Pancreas (tissue), 10 donors: ENCODE measurements at regions not wholly inside any gene's neighbourhood (a gene's known extent, or its start where the extent isn't known, plus 50 kb on each side); places are given as distances from the start of the nearest gene placed in this dataset.

Source experiments
- ATAC-seq, 4 donors: fragments of 200-7000 bp; cut with Tn5 transposase; one replicate each; pipeline versions ENCODE4 v1.8.0 to v1.9.1; 2020; ENCODE audit warnings: mild to moderate bottlenecking in 4 of 4, moderate library complexity in 4 of 4
- DNase-seq, 6 donors: peaks; one replicate each; pipeline ENCODE4 v3.0.0-alpha.2; 2020
- FAIRE-seq: peaks from 2 replicates; lab custom pipeline; 2012; peaks lifted over from hg19 to GRCh38; lab: Jason Lieb, UNC
- H3K27ac ChIP-seq, 4 donors: fragments of 200-600 bp; sonication (generic); 1 replicate in 3 of 4; 2 replicates in 1 of 4; pipeline versions ENCODE4 v1.5.0 to v1.8.0; 2020
- H3K27me3 ChIP-seq, 4 donors: fragments of 200-600 bp; one replicate each; pipeline ENCODE4 v1.8.0; 2021
- H3K36me3 ChIP-seq, 3 donors: fragments of 200-600 bp; sonication (generic) in 1 of 3; one replicate each; pipeline versions ENCODE4 v1.5.0 to v1.8.0; 2020 to 2021
- H3K4me1 ChIP-seq, 3 donors: fragments of 200-600 bp; one replicate each; pipeline ENCODE4 v1.8.0; 2021
- H3K4me3 ChIP-seq, 4 donors: fragments of 200-600 bp; sonication (generic) in 2 of 4; one replicate each; pipeline versions ENCODE4 v1.5.0 to v1.8.0; 2020 to 2021
- H3K9me3 ChIP-seq, 4 donors: fragments of 200-600 bp; one replicate each; pipeline ENCODE4 v1.8.0; 2021
- CTCF ChIP-seq, 4 donors: fragments of 200-600 bp; sonication (generic) in 3 of 4; IDR thresholded peaks; one replicate each; pipeline versions ENCODE4 v1.5.0 to v1.8.0; 2021; ENCODE audit warnings: antibody characterized with exemption in 4 of 4
- WGBS, 2 donors: extraction: QIAGEN DNeasy Blood & Tissue Kit; methylation state at CpG; one replicate each; pipeline ENCODE4 v1.1.7; 2013; 5-methylcytosine and 5-hydroxymethylcytosine counted together
- intact Hi-C, 3 donors: fragments of 100-400 bp; cut with DNase I; formaldehyde crosslinking; loops; one replicate each; pipeline versions ENCODE4 v1.11.1 to v1.14.2; 2022
- donor health status: healthy with polysubstance abuse.
- donor health status: DM: no; HTN: no; CAD: no; lungs with moderate emphysema.
- donor health status: DM: no; HTN: no; CAD: no.
- donor health status: control.
- donor health status: control.
- donor health status: Bipolar disorder and iron deficiency.
- donor health status: DM: yes; HTN: yes; CAD: no.
- donor health status: DM: no; HTN: no; CAD: no.
- donor health status: DM: no; HTN: no; CAD: no.
- donor health status: DM: yes; HTN: yes; CAD: no.

GRCh38 chr12:70149013-70149412, 94.2 kb upstream of the CNOT2 start:
- no peak for DNase-seq
- no peaks in the 10 kb centered on the region for H3K27me3 ChIP-seq
- no peak overlapping the region for H3K27ac ChIP-seq
- no peaks in the 10 kb centered on the region for H3K36me3 ChIP-seq
- WGBS, 2 donors = 74 to 75% methylated on average over 2 of the region's 2 CpGs
- no peak overlapping the region for H3K4me3 ChIP-seq
- H3K4me1 ChIP-seq = no peaks in the 10 kb centered on the region
- FAIRE-seq = no peak
- intact Hi-C loops = no loop called here
- no peak for ATAC-seq
- no peak for TF ChIP-seq CTCF (IDR thresholded peaks at IDR 0.05)
- no peaks in the 10 kb centered on the region for H3K9me3 ChIP-seq

- intact Hi-C loops = no loop called here
- Histone ChIP-seq H3K36me3 (no peaks in the 10 kb centered on the region), H3K27ac (no peak overlapping the region), H3K9me3 (no peaks in the 10 kb centered on the region), H3K4me3 (no peak overlapping the region), H3K27me3 (no peaks in the 10 kb centered on the region), H3K4me1 (no peaks in the 10 kb centered on the region)
- no peak for ATAC-seq
- no peak for TF ChIP-seq CTCF (IDR thresholded peaks at IDR 0.05)
- no peak for DNase-seq
- no peak for FAIRE-seq
Measured at GRCh38 chr12:70149665-70150064, 93.6 kb upstream of the CNOT2 start.

GRCh38 chr12:70150230-70150629, 93.0 kb upstream of the CNOT2 start:
- no peaks in the 10 kb centered on the region for H3K9me3 ChIP-seq
- no peak for FAIRE-seq
- no peak overlapping the region for H3K4me3 ChIP-seq
- H3K36me3 ChIP-seq = no peaks in the 10 kb centered on the region
- 70 to 80% methylated on average over 2 of the region's 2 CpGs for WGBS, 2 donors
- intact Hi-C loops = no loop called here
- no peaks in the 10 kb centered on the region for H3K4me1 ChIP-seq
- no peaks in the 10 kb centered on the region for H3K27me3 ChIP-seq
- ATAC-seq = no peak
- no peak for TF ChIP-seq CTCF (IDR thresholded peaks at IDR 0.05)
- DNase-seq = no peak
- no peak overlapping the region for H3K27ac ChIP-seq

GRCh38 chr12:70151993-70152392, 91.2 kb upstream of the CNOT2 start:
- Histone ChIP-seq H3K36me3 (no peaks in the 10 kb centered on the region), H3K4me3 (no peak overlapping the region), H3K4me1 (no peaks in the 10 kb centered on the region), H3K9me3 (no peaks in the 10 kb centered on the region), H3K27ac (no peak overlapping the region), H3K27me3 (no peaks in the 10 kb centered on the region)
- DNase-seq (no peak), FAIRE-seq (no peak), ATAC-seq (no peak)
- intact Hi-C loops = no loop called here
- WGBS, 2 donors = 65 to 72% methylated on average over 4 of the region's 4 CpGs
- TF ChIP-seq CTCF (IDR thresholded peaks at IDR 0.05) = no peak

GRCh38 chr12:70154087-70154638, 89.1 kb upstream of the CNOT2 start:
- no peaks in the 10 kb centered on the region for H3K9me3 ChIP-seq
- no peaks in the 10 kb centered on the region for H3K4me1 ChIP-seq
- no peak overlapping the region for H3K27ac ChIP-seq
- WGBS, 2 donors = 58 to 86% methylated on average over 2 of the region's 2 CpGs
- TF ChIP-seq CTCF (IDR thresholded peaks at IDR 0.05) = no peak
- H3K36me3 ChIP-seq = no peaks in the 10 kb centered on the region
- intact Hi-C loops = no loop called here
- H3K27me3 ChIP-seq = no peaks in the 10 kb centered on the region
- H3K4me3 ChIP-seq = no peak overlapping the region
- FAIRE-seq (no peak), DNase-seq (no peak), ATAC-seq (no peak)
